GM12878 (cell line): ENCODE measurements at regions not wholly inside any gene's neighbourhood (a gene's known extent, or its start where the extent isn't known, plus 50 kb on each side); places are given as distances from the start of the nearest gene placed in this dataset.

Experiments
- ATAC-seq: fragments of 200-7000 bp; cut with Tn5 transposase; 3 replicates; pipeline ENCODE4 v1.9.1; 2020; ENCODE audit warnings: mild to moderate bottlenecking, moderate library complexity
- BruUV-seq: library from RNA; stranded (reverse); fragments of 400-500 nt; replicated peaks from 2 replicates; lab custom pipeline; 2021; lab: Mats Ljungman, UMichigan
- CTCF ChIA-PET: fragments of 300-600 bp; sonication (Branson Sonifier 250); formaldehyde crosslinking; extraction: SDS; loops from one replicate; lab custom pipeline; 2021; ENCODE audit warnings: inconsistent platforms; lab: Yijun Ruan, JAX
- POLR2A ChIA-PET: fragments of 350-600 bp; formaldehyde crosslinking; extraction: SDS; loops from one replicate; lab custom pipeline; 2021; ENCODE audit warnings: inconsistent platforms; lab: Charles Lee
- RAD21 ChIA-PET: fragments of 300-600 bp; sonication (Branson Sonifier 250); formaldehyde crosslinking; loops from one replicate; lab custom pipeline; 2023; ENCODE audit warnings: antibody characterized with exemption; ENCODE audit not compliant: unreplicated experiment; lab: Charles Lee
- SMC1A ChIA-PET: fragments of 300-600 bp; sonication (Branson Sonifier 250); formaldehyde crosslinking; loops from one replicate; lab custom pipeline; 2023; ENCODE audit not compliant: unreplicated experiment, uncharacterized antibody; lab: Charles Lee
- DNase-seq: peaks from one replicate; pipeline ENCODE4 v3.0.0-alpha.2; 2011; ENCODE audit warnings: low read depth, low spot score
- FAIRE-seq: peaks from 3 replicates; lab custom pipeline; 2011; peaks lifted over from hg19 to GRCh38; lab: Jason Lieb, UNC
- H2AFZ ChIP-seq: 2 replicates; pipeline ENCODE4 v1.6.0; 2011; ENCODE audit warnings: low read depth, low read length, control low read depth; ENCODE audit not compliant: control insufficient read depth
- H3K27ac ChIP-seq: 2 replicates; pipeline ENCODE4 v1.5.1; 2011; ENCODE audit warnings: control low read depth; ENCODE audit not compliant: control insufficient read depth, insufficient read depth
- H3K27me3 ChIP-seq, 2 experiments: replicated peaks in 1 of 2; 2 replicates each; pipeline versions ENCODE4 v1.6.0 to v1.6.1; 2011; ENCODE audit warnings: low read length in 1 of 2; ENCODE audit not compliant: control insufficient read depth in 2 of 2, insufficient read depth in 2 of 2
- H3K36me3 ChIP-seq, 2 experiments: 2 replicates each; pipeline ENCODE4 v1.5.1; 2011; ENCODE audit warnings: low read length in 1 of 2; ENCODE audit not compliant: control insufficient read depth in 2 of 2, insufficient read depth in 2 of 2
- H3K4me1 ChIP-seq: 2 replicates; pipeline ENCODE4 v1.6.1; 2011; ENCODE audit warnings: mild to moderate bottlenecking, low read length, moderate library complexity, mixed read lengths; ENCODE audit not compliant: control insufficient read depth, insufficient read depth
- H3K4me2 ChIP-seq: 2 replicates; pipeline ENCODE4 v1.6.0; 2011; ENCODE audit warnings: control low read depth; ENCODE audit not compliant: control insufficient read depth, insufficient read depth
- H3K4me3 ChIP-seq: fragments of 200-600 bp; sonication (generic); 2 replicates; pipeline ENCODE4 v1.5.1; 2016
- H3K79me2 ChIP-seq: 2 replicates; pipeline ENCODE4 v1.6.0; 2011; ENCODE audit warnings: low read length; ENCODE audit not compliant: control insufficient read depth, insufficient read depth
- H3K9ac ChIP-seq: 2 replicates; pipeline ENCODE4 v1.8.0; 2011; ENCODE audit warnings: low read length, control low read depth, mixed read lengths; ENCODE audit not compliant: control insufficient read depth, insufficient read depth
- H3K9me3 ChIP-seq: replicated peaks from 3 replicates; pipeline ENCODE4 v1.5.1; 2011; ENCODE audit warnings: mild to moderate bottlenecking, low read length; ENCODE audit not compliant: control insufficient read depth, insufficient read depth
- H4K20me1 ChIP-seq: 2 replicates; pipeline ENCODE4 v1.6.0; 2011; ENCODE audit not compliant: control insufficient read depth, insufficient read depth
- CTCF ChIP-seq, 3 experiments: IDR thresholded peaks in 2 of 3; conservative IDR thresholded peaks in 1 of 3; 2 replicates each; pipeline ENCODE4 v1.5.1; 2011; ENCODE audit warnings: low read depth in 3 of 3, low read length in 3 of 3, mild to moderate bottlenecking in 3 of 3, control low read depth in 2 of 3, moderate library complexity in 2 of 3, inconsistent platforms in 1 of 3, mixed read lengths in 1 of 3; ENCODE audit not compliant: control insufficient read depth in 2 of 3, insufficient read depth in 1 of 3; ENCODE audit errors: extremely low read depth in 1 of 3
- MYC ChIP-seq: IDR thresholded peaks from 2 replicates; pipeline ENCODE4 v1.6.1; 2011; ENCODE audit warnings: mild to moderate bottlenecking, low read length, moderate library complexity, inconsistent platforms; ENCODE audit not compliant: insufficient read depth, insufficient replicate concordance, insufficient read length, severe bottlenecking
- NBN ChIP-seq: fragments of 450-650 bp; IDR thresholded peaks from 2 replicates; pipeline ENCODE4 v1.6.1; 2016
- RAD21 ChIP-seq: IDR thresholded peaks from 2 replicates; pipeline ENCODE4 v1.6.1; 2011; ENCODE audit warnings: mild to moderate bottlenecking, low read depth, low read length, moderate library complexity; ENCODE audit not compliant: insufficient read depth
- RELB ChIP-seq: fragments of 450-650 bp; IDR thresholded peaks from 2 replicates; pipeline ENCODE4 v1.6.1; 2017; ENCODE audit warnings: low read depth, mild to moderate bottlenecking, moderate library complexity
- SRF ChIP-seq, 2 experiments: IDR thresholded peaks; 2 replicates each; pipeline ENCODE4 v1.6.1; 2011; ENCODE audit warnings: low read depth in 2 of 2, low read length in 2 of 2, mild to moderate bottlenecking in 1 of 2, moderate library complexity in 1 of 2
- SUPT20H ChIP-seq: IDR thresholded peaks from 2 replicates; pipeline ENCODE4 v1.6.1; 2011; ENCODE audit warnings: low read depth, mild to moderate bottlenecking, low read length, moderate library complexity, borderline replicate concordance; ENCODE audit not compliant: control insufficient read depth
- ZBTB4 ChIP-seq: fragments of 450-650 bp; formaldehyde crosslinking; IDR thresholded peaks from 2 replicates; pipeline ENCODE4 v1.4.0; 2022; ENCODE audit warnings: mild to moderate bottlenecking, moderate library complexity
- ZNF207 ChIP-seq: fragments of 450-650 bp; IDR thresholded peaks from 2 replicates; pipeline ENCODE4 v1.6.1; 2014; ENCODE audit warnings: antibody characterized with exemption, mild to moderate bottlenecking, borderline replicate concordance
- WGBS: methylation state at CpG from one replicate; pipeline ENCODE4 v1.1.6; 2016; ENCODE audit warnings: low lambda C conversion rate; ENCODE audit not compliant: insufficient replicate concordance, insufficient coverage; ENCODE audit errors: missing lambda C conversion rate; 5-methylcytosine and 5-hydroxymethylcytosine counted together
- in situ Hi-C: fragments of 300-500 bp; cut with MboI; formaldehyde crosslinking; loops from 9 replicates; pipeline ENCODE4 v1.14.3; 2018; ENCODE audit warnings: mixed read lengths
- intact Hi-C: fragments of 100-400 bp; cut with micrococcal nuclease; formaldehyde crosslinking; loops from one replicate; pipeline ENCODE4 v1.14.2; 2022; ENCODE audit not compliant: unreplicated experiment

- TF ChIP-seq RELB (no peak), MYC (no peak), RAD21 (no peak), ZNF207 (no peak), SUPT20H (no peak), NBN (no peak), ZBTB4 (CRISPR knock-in tag) (no peak)
Observed at GRCh38 chr1:69295265-69295664, 272.5 kb upstream of the LRRC7 start (continued).

GRCh38 chr1:69305621-69306020 is 262.1 kb upstream of the LRRC7 start:
- Histone ChIP-seq H2AFZ (no peak overlapping the region), H3K4me3 (no peak overlapping the region), H3K4me2 (no peak overlapping the region), H3K79me2 (no peaks in the 10 kb centered on the region), H3K9ac (no peak overlapping the region), H4K20me1 (no peaks in the 10 kb centered on the region), H3K27ac (no peak overlapping the region), H3K4me1 (no peaks in the 10 kb centered on the region), H3K36me3 (no peaks in the 10 kb centered on the region), H3K27me3 (no peaks in the 10 kb centered on the region), H3K9me3 (no peaks in the 10 kb centered on the region)
- ChIA-PET SMC1A (interaction anchor here (0.7 to 1.0 kb wide), 2 partner anchors 9 to 92 kb away, joined by 3 read pairs; no protein-coding TSS in a partner anchor), CTCF (interaction anchor here (0.6 kb wide), 1 partner anchor 122 kb away, joined by 3 read pairs; no protein-coding TSS in a partner anchor), RAD21 (no interaction called here), POLR2A (no interaction called here)
- TF ChIP-seq CTCF (IDR thresholded peaks at IDR 0.05 in 2 of 3, conservative IDR thresholded peaks at IDR 0.05 in 1 of 3; ENCODE audit: control insufficient read depth in 2 of 3, extremely low read depth in 1 of 3, insufficient read depth in 1 of 3, low read depth in 3 of 3, low read length in 3 of 3), result peak in 2 of 3 experiments; percentile 23 to 24; a peak in 3 of 6 replicates
- no peak for TF ChIP-seq SRF (IDR thresholded peaks at IDR 0.05; ENCODE audit: low read depth in 2 of 2, low read length in 2 of 2)
- TF ChIP-seq RAD21, result peak; percentile 40
- no peak for TF ChIP-seq NBN
- DNase-seq (no peak), FAIRE-seq (no peak), ATAC-seq (peak; percentile 91)
- in situ Hi-C loops (no loop called here), intact Hi-C loops (loop anchor here (10.0 kb wide), 1 partner anchor 429 kb away; no protein-coding TSS in a partner anchor)
- whole genome bisulfite sequencing, result 35% methylated on average over 7 of the region's 7 CpGs
- BruUV-seq, result no TSS peak
